Uterus (tissue), 3 donors: ENCODE measurements at regions not wholly inside any gene's neighbourhood (a gene's known extent, or its start where the extent isn't known, plus 50 kb on each side); places are given as distances from the start of the nearest gene placed in this dataset.

ENCODE experiments used
- DNase-seq, 2 donors: peaks; one replicate each; pipeline ENCODE4 v3.0.0-alpha.2; 2019 to 2020
- H3K27ac ChIP-seq, 2 donors: fragments of 200-600 bp; sonication (generic); 1 replicate in 1 of 2; 2 replicates in 1 of 2; pipeline ENCODE4 v1.5.1; 2016 to 2018
- H3K27me3 ChIP-seq, 2 donors: fragments of 200-600 bp; sonication (generic); one replicate each; pipeline ENCODE4 v1.5.1; 2018 to 2019; ENCODE audit warnings: control low read depth in 1 of 2
- H3K36me3 ChIP-seq, 2 donors: fragments of 200-600 bp; sonication (generic); one replicate each; pipeline ENCODE4 v1.5.1; 2019; ENCODE audit warnings: control low read depth in 1 of 2
- H3K4me1 ChIP-seq, 2 donors: fragments of 200-600 bp; sonication (generic); one replicate each; pipeline ENCODE4 v1.5.1; 2018 to 2019; ENCODE audit warnings: control low read depth in 1 of 2
- H3K4me3 ChIP-seq, 2 donors: fragments of 200-600 bp; sonication (generic); 1 replicate in 1 of 2; 2 replicates in 1 of 2; pipeline ENCODE4 v1.5.1; 2018 to 2019; ENCODE audit warnings: mild to moderate bottlenecking in 1 of 2
- H3K9me3 ChIP-seq, 2 donors: fragments of 200-600 bp; sonication (generic); one replicate each; pipeline ENCODE4 v1.5.1; 2019; ENCODE audit warnings: control low read depth in 1 of 2
- CTCF ChIP-seq, 4 experiments: fragments of 200-600 bp in 2 of 4; fragments of 450-650 bp in 2 of 4; sonication (generic) in 2 of 4; IDR thresholded peaks; one replicate each; pipeline ENCODE4 v1.5.1; 2016 to 2019; ENCODE audit warnings: antibody characterized with exemption in 4 of 4, mild to moderate bottlenecking in 2 of 4, moderate library complexity in 1 of 4
- POLR2A ChIP-seq, 2 donors: fragments of 450-650 bp; IDR thresholded peaks; one replicate each; pipeline ENCODE4 v1.6.1; 2016; ENCODE audit warnings: antibody characterized with exemption in 2 of 2, mild to moderate bottlenecking in 1 of 2, moderate library complexity in 1 of 2
- intact Hi-C: fragments of 100-400 bp; cut with DNase I; formaldehyde crosslinking; loops from one replicate; pipeline ENCODE4 v1.15.1; 2023; ENCODE audit warnings: low total_unique reads
- donor health status: DM: yes; HTN: yes; CAD: no.

DNA sequence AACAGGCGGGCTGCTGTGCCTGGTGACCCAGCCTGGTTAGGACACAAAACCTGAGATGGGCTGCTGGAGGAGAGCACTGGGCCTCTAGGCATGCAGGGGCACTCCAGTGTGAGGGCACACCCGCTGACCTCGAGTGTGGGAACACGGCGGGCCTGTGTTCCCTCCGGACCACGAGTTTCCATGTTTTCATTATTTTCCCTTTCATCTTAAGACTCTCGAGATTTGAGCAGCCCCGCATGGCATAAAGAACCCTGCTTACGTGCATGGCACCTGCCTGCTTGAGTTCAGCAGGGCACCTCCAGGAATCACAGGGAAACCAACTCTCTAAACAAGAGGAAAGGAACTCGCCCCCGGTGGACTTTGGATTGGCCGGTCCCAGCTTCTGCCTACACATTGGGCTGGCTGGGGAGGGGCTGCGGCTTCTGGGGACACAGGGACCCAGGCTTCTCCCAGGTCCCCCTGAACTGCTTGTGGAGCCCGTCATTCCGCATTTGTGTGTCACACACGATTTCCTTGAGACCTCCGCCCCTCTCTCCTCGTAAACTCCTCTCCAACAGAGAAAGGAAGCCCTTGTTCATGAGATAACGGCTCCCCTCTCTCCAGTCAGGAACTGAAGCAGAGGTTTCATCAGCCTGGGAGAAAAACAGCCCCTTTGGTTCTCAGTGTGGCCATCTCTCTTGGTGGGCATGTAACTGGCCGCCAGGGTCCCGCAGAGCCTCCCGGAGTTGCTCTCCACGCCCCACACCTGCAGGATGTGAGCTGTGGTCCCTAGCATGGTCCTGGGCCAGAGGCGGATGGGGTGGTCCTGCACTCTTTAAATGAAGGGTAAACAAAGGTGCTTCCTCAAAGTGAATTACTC is 181.8 kb downstream of the TTLL2 start:
- TF ChIP-seq CTCF (IDR thresholded peaks at IDR 0.05) (no peak), POLR2A (IDR thresholded peaks at IDR 0.05) (no peak)
- Histone ChIP-seq H3K4me1 (no peaks in the 10 kb centered on the region), H3K9me3 (no peaks in the 10 kb centered on the region), H3K4me3 (no peak overlapping the region), H3K36me3 (no peaks in the 10 kb centered on the region), H3K27me3 (no peaks in the 10 kb centered on the region), H3K27ac (no peak overlapping the region)
- no peak for DNase-seq
- intact Hi-C loops, result no loop called here

GRCh38 chr6:167507376-167507945 is 182.6 kb downstream of the TTLL2 start:
- H3K27me3 ChIP-seq, result no peaks in the 10 kb centered on the region
- DNase-seq, result no peak
- no peaks in the 10 kb centered on the region for H3K4me1 ChIP-seq
- intact Hi-C loops, result no loop called here
- no peaks in the 10 kb centered on the region for H3K36me3 ChIP-seq
- no peak overlapping the region for H3K4me3 ChIP-seq
- no peak overlapping the region for H3K27ac ChIP-seq
- no peaks in the 10 kb centered on the region for H3K9me3 ChIP-seq
- TF ChIP-seq POLR2A (IDR thresholded peaks at IDR 0.05) (no peak), CTCF (IDR thresholded peaks at IDR 0.05) (no peak)

GRCh38 chr6:167508919-167509852 is 184.3 kb downstream of the TTLL2 start:
- Histone ChIP-seq H3K4me1 (no peaks in the 10 kb centered on the region), H3K9me3 (no peaks in the 10 kb centered on the region), H3K36me3 (no peaks in the 10 kb centered on the region), H3K27me3 (no peaks in the 10 kb centered on the region), H3K4me3 (no peak overlapping the region), H3K27ac (no peak overlapping the region)
- no peak for TF ChIP-seq CTCF (IDR thresholded peaks at IDR 0.05)
- TF ChIP-seq POLR2A (IDR thresholded peaks at IDR 0.05), result no peak
- intact Hi-C loops, result no loop called here
- no peak for DNase-seq

DNA sequence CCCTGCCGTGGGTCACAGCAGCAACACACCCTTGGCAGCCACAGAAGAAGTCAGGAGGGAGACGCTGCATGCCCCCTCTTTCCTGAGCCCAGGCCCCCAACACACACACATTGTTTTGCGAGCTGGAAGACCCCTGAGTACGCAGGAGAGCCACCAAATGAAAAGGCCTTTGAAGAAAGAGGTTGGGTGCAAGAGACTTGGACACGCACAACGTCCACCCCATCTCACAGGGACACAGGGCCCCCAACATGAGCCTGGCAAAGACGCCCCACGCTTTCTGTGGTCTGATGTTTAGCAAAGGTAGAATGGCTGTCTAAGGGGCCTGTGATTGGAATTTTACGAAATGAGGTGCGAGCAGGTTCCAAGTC is 185.0 kb downstream of the TTLL2 start:
- TF ChIP-seq CTCF (IDR thresholded peaks at IDR 0.05), result no peak
- no peak for TF ChIP-seq POLR2A (IDR thresholded peaks at IDR 0.05)
- Histone ChIP-seq H3K36me3 (no peaks in the 10 kb centered on the region), H3K4me1 (no peaks in the 10 kb centered on the region), H3K4me3 (no peak overlapping the region), H3K9me3 (no peaks in the 10 kb centered on the region), H3K27me3 (no peaks in the 10 kb centered on the region), H3K27ac (no peak overlapping the region)
- intact Hi-C loops, result no loop called here
- DNase-seq, result no peak
